ENCODE measurements at regions not wholly inside any gene's neighbourhood (a gene's known extent, or its start where the extent isn't known, plus 50 kb on each side); places are given as distances from the start of the nearest gene placed in this dataset.

DNA sequence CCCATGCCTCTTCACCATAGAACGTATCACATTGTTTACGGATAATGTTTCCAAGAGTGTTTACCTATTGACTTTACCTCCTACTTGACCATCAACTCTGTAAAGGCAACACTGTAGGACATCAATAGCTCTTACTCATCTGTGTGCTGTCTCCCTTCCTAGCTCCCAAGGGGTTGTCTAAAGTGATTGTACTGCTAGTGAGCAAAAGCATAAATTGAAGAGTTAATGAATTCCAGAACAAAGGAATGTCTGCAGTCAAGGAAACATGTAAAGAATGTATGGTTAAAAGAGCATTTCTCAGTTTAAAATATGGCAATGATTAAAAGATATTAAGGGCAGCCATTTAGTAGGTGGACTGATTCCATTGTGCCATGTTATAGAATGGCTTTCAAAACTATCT is 985.4 kb downstream of the TBC1D32 start:
- Histone ChIP-seq H4K20me1 (ENCODE audit: insufficient read depth, low read length) (no peaks in the 10 kb centered on the region), H2AFZ (replicated peaks; ENCODE audit: low read length, poor library complexity) (no peak overlapping the region), H3K9me3 (ENCODE audit: control insufficient read depth, insufficient read depth, low read length) (peaks cover 2% of the 10 kb centered on the region; the same call in 1 of the 2 replicates), H2BK5ac (ENCODE audit: low read depth, low read length, poor library complexity, severe bottlenecking) (no peak overlapping the region), H3K9me1 (ENCODE audit: insufficient read depth, low read length) (no peaks in the 10 kb centered on the region), H3K4me1 (ENCODE audit: control insufficient read depth, insufficient read depth, low read length) (no peaks in the 10 kb centered on the region), H2AK9ac (replicated peaks; ENCODE audit: low read depth, low read length, poor library complexity) (no peak overlapping the region), H3K4ac (ENCODE audit: low read depth, low read length) (no peak overlapping the region), H3K9ac (ENCODE audit: low read depth, low read length) (no peak overlapping the region), H4K5ac (ENCODE audit: low read depth, low read length) (no peak overlapping the region), H3K79me1 (ENCODE audit: low read depth in 1 of 2, low read length in 2 of 2) (no peaks in the 10 kb centered on the region), H3K18ac (ENCODE audit: low read depth, low read length) (no peak overlapping the region), H2AK5ac (ENCODE audit: low read depth, low read length) (no peak overlapping the region), H2BK120ac (ENCODE audit: low read depth, low read length) (no peak overlapping the region), H3K56ac (ENCODE audit: extremely low read depth, insufficient read depth, low read length) (no peak overlapping the region), H3K4me2 (ENCODE audit: low read depth, low read length) (no peak overlapping the region), H3K27ac (ENCODE audit: insufficient read depth, low read length) (no peak overlapping the region), H3K4me3 (ENCODE audit: insufficient read depth, low read depth, low read length) (no peak overlapping the region), H3K14ac (replicated peaks; ENCODE audit: low read depth, low read length) (no peak overlapping the region), H3K23ac (ENCODE audit: low read depth, low read length) (no peak overlapping the region), H3K36me3 (ENCODE audit: control insufficient read depth, insufficient read depth, low read length) (no peaks in the 10 kb centered on the region), H4K91ac (ENCODE audit: insufficient read depth, low read depth, low read length) (no peak overlapping the region), H4K8ac (ENCODE audit: low read depth in 2 of 2, low read length in 2 of 2) (no peak overlapping the region), H3K27me3 (ENCODE audit: control insufficient read depth, insufficient read depth, low read length) (no peaks in the 10 kb centered on the region), H2BK20ac (ENCODE audit: low read depth, low read length) (no peak overlapping the region), H2BK15ac (ENCODE audit: low read depth, low read length) (no peak overlapping the region)
- dilution Hi-C loops (cut with HindIII; ENCODE audit: low sequenced_read_pairs, unreplicated experiment) (no loop called here), in situ Hi-C loops (cut with MboI; ENCODE audit: low sequenced_read_pairs) (no loop called here), intact Hi-C loops (cut with micrococcal nuclease) (no loop called here)
- POLR2A ChIA-PET (ENCODE audit: unreplicated experiment), result no interaction called here
- TF ChIP-seq RFX5 (IDR thresholded peaks at IDR 0.05; ENCODE audit: low read depth, low read length), result no peak
- no TSS peak for BruUV-seq (replicated peaks)
- WGBS, 2 experiments (ENCODE audit: extremely low coverage in 2 of 2, insufficient read length in 1 of 2), result no CpG with 5 or more reads among the region's 2 CpGs
- no peak for ATAC-seq (ENCODE audit: low read depth)
- no peak for DNase-seq
- CTCF ChIA-PET, result no interaction called here

Measured in IMR-90 (cell line).